ENCODE measurements at regions not wholly inside any gene's neighbourhood (a gene's known extent, or its start where the extent isn't known, plus 50 kb on each side); places are given as distances from the start of the nearest gene placed in this dataset.

DNA sequence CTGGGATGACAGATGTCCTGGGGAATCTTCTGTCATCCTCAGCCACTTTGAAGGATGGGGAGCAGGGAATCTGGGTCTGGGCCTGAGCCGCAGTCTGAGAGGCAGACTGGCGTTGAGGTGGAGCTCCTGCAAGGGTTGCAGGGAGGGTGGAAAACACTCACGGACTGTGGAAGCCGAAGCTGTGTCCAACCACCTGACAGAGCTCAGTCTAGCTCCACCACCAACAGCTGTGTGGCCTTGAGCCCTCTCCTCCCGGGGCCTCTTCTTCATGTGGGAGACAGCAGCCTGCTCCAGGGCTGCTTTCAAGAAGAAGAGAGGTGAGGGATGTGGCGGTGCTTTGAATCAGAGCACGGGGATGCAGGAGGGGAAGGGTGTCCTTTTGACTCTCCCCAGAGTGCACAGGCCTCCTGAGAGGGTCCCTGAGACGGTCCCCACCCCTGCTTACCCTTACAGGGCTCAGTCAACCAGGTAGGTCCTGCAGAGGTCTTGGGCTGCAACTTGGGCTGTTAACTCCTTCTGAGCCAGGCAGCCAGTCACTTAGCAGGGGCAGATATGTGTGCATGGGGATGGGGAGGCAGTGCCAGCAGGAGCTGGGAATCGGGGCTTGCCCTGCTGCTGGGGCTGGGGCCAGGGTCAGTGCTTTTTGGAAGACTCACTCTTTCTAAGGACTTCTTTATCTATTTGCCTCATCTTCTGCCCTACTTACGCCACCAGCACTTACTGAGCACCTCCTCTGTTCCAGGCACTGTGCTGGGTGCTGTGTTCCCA, 216.3 kb downstream of the PTPRU start:
- DNase-seq (ENCODE audit: low read depth in 2 of 2): no peak

DNA sequence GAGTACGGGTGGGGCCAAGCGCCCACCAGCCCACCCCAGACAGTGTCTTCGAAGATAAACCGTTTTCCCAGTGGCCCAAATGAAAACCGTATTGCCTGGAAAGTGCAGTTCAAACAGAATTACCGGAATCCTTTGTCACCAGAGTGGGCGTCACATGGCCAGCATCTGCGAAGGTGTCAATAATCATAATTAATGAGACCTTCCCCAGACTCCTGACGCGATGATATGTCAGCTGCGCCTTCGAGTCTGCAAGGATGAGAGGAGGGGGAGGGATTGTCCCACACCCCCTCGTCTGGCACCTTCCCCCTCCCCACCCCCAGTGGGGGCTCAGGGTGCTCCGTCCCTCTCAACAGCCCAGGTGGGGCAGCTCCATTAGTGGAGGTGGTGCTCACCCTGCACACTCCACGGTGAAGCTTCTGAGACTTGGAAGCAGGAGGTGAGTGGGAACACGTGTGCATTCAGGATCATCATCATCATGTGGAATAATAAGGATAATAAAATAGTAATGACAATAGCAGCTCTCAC, 215.1 kb downstream of the PTPRU start:
- DNase-seq (ENCODE audit: low read depth in 2 of 2): no peak

DNA sequence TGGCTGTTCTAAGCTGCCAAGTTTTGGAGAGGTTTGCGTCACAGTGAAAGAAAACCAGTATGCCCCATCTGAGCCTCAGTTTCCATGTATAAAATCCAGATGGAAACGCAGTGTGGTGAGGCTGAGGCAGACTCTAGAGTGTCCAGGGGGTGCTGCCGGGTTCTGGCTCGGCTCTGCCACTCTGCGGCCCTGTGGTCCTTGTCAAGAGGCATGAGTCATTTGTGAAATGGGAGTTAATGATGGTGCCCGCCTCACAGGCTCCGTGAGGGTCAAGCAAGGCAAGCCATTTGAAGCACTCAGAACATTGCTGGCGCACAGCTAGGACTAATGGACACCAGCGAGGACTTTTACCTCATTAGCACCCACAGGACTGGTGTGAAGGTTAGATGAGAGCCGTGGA, 214.3 kb downstream of the PTPRU start:
- DNase-seq (ENCODE audit: low read depth in 2 of 2): no peak

DNA sequence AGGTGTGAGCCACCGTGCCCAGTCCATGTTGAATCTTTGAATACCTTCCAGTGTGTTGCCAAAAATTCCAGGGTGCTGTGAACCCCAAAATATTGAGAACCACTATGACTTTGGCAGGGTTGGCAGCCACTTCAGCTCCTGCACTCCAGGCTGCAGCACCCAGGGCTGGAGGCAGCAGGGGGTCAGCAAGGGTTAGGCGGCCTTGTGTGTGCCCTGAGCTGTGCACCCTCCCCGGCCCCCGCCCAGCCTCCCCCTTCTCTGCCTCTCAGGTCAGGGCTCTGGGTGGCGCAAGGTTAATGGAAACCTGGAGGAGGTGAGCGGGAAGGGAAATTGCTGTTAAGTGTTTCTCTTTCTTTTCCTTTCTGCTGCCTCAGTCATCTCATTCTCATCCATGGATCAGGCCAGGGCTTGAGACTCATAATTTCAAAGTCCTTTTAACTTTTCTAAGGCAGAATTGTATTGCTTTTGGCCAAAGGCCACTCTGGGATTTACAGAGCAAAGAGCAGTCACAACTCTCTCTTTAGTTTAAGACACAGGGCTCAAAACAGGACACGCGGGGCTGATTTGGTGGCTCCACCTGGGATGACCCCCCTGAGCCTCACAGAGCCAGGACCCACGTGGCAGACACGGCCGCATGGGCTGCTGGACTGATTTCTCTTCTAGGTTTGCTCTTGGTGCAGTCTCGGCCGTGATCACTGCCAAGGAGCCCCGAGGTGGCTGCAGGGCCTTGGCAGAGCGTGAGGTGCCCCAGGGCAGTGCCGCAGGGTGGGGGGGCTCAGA, 212.3 kb downstream of the PTPRU start:
- DNase-seq (ENCODE audit: low read depth in 2 of 2): no peak

DNA sequence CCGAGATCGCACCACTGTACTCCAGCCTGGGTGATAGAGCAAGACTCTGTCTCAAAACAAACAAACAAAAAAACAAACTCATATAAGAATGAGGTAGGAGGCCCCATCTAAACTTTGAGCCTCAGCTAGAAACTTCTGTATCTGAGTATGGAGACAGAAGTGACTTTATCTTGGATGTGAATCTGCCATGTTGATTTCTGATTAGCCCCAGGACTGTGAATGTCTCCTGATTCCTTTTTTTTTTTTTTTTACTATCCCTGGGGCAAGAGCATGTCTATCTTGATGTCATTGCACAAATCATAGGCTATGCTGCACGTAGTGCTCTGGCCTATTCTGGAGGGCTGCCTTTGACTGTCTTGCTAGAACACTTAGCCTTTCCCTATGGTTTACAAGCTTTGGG, 211.0 kb downstream of the PTPRU start:
- no peak for DNase-seq (ENCODE audit: low read depth in 2 of 2)

DNA sequence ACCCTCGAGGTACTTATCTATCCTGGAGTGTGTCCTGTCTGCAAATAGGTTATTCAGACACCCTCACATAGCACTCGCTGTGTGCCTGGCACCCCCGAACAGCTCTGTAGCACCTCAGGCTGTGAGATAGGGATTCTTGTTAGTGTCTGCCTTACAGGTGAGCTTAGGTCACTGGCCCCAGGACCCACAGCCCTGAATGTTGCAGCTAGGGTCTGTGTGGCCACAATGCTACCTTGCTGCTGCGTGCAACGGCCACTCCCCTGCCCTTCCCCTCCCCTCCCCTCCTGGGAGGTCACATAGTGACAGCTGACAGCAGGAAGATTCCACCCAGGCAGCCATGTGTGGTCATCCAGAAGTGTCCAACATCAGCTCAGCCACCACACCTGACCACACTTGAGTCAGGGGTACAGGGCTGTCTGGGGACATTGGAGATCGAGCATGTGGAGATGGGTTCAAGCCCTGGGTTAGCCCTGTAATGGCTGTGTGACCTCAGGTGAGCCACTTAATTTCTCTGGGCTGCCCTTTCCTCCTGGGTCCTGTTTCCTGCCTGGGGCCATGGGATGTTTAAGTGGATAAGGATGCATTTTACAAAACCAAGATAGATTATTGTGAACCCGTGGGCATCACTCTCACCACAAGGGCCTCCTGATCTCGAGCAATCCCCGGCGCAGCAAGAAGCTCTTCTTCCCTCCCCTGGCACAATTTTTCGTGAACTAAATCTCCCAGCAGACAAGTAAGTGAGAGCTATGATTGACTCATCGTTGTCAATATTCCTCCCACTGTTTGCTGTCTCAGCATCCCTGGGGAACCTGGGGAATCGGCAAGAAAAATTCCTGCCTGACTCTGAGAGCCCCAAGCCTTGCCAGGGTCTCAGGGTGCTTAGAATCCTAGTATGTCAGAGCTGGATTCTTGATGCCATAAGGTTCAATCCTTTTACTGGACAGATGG, 208.7 kb downstream of the PTPRU start:
- DNase-seq (ENCODE audit: low read depth in 2 of 2): no peak

DNA sequence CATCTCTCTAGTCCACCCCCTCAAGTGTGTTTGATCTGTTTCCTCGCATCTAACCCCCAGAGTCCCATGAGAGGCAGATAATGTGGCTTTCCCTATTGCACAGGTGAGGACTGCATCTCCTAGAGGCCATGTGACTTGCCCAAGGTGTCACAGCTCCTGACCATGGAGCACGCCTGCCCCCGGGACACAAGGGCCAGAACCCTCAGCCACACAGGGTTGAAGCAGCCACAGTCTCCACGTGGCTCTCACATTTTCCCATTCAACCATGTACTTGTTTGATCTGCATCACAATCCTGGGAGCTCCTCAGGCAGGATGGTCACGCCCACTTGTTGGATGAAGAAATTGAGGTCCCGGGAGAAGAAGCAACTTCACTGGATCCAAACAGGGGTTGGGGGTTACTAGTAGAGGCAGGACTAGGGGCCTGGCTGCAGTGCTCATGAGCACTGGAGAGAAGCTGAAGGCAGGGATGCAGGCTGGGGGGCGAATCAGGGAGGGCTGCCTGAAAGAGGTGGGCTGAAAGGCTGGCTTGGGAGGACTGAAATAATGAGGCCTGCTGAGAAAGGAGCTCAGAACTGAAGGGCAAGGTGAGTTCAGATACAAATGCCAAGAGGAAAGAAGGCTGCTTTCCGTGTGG, 207.9 kb downstream of the PTPRU start:
- DNase-seq (ENCODE audit: low read depth in 2 of 2): no peak

DNA sequence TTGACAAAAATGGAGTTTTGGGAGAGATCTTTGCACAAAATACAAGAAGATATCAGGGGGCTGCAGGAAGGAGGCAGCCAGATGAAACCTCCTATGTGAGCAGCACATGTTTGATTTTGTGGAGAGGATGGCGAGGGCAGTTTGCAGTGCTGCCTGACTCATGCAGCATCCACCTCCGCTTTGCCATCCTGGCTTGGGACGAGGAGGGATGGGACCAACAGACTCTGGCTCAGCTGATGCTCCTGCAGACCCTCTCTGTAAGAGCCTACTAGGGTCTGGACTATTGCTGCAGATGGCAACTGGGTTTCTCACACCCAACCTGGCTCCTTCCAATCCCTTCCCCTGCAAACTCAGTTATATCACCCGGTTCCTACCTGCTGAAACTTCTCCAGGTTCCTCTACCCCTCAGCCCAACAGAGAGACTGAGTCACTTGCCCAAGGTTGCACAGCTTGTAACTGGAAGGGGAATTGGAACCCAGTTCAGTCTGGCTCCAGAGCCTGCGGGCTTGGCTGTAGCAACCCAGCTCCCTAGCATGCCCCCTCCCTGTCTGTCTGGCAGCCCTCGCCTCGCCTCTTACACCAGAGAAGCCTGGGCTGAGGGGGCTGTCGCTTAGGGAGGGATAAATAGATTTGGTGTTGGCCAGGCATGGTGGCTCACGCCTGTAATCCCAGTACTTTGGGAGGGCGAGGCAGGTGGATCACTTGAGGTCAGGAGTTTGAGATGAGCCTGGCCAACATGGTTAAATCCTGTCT, 205.8 kb downstream of the PTPRU start:
- no peak for DNase-seq (ENCODE audit: low read depth in 2 of 2)

DNA sequence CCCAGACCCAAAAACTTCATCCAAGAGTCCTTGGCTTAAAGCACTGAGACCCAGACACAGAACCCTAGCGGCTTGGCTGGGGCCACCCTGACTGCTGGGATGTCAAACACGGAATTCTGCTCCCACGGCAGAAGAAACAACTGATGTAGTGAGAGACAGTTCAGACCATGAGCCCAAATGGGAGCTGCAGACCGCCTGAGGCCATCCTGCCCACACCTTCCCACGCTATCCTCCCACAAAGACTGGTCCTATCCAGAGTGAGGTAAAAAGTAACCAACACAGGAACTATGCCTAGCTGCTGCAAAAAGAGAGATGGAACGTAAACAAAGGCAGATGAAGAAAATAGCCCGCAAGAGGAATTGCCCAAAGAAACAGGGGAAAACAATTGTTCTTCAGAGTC, 203.3 kb downstream of the PTPRU start:
- DNase-seq (ENCODE audit: low read depth in 2 of 2): no peak

DNA sequence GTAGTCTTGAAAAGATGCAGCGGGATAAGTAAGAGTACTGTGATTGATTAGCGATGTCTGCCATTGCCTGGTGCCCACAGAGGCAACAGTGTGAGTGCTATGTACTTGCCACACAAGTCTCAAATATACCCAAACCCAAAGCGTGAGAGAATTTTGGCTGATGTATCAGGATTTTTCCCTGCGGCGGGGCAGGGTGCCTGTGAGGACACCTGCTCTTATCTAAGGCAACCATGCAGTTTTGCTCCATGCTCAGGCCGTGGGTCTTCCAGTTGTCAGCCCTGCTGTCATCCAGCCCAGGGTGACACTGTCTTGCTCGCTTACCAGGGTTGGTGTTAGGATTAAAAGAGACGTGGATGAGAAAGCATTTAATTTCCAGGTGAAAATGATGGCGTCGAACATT, 202.7 kb downstream of the PTPRU start:
- no peak for DNase-seq (ENCODE audit: low read depth in 2 of 2)

DNA sequence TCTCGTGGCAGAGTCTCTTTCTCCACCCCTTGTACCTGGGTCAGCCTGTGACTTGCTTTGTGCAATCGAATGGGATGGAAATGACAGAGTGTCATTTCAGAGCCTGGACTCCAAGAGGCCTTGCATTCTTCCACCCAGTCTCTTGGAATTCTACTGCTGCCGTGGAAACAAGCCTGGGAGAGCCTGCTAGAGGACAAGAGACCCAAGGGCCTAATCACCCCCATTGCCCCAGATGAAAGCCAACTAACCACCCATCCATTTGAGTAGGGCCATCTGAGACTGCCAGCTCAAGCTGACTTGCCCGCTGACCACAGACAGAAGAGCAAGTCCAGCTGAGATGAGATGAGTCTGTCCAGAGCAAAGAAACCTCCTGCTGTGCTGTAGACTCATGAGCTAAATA, 201.6 kb downstream of the PTPRU start:
- DNase-seq (ENCODE audit: low read depth in 2 of 2): no peak

DNA sequence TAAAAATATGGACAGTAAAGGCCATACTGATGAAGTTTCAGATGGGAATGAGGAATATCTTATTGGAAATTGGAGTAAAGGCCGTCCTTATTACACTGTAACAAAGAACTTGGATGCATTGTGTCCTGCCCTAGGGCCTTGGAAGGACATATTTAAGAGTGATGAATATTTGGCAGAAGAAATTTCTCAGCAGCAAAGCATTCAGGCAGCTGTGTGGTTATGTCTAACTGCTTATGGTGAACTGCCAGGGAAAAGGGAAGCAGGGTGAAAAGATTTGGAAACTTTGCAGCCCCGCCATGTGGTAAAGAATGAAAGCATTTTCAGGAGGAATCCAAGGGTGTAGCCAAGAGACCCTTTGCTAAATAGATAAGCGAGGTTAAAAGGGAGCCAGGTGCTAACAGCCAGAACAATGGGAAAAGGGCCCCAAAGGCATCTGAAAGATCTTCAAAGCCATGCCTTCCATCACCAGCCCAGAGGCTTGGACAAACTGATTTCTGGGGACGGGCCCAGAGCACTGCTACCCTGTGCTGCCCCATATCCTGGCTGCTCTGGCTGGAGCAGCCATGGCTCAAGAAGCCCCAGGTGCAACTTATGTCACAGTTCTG, 200.0 kb downstream of the PTPRU start:
- DNase-seq (ENCODE audit: low read depth in 2 of 2): no peak

DNA sequence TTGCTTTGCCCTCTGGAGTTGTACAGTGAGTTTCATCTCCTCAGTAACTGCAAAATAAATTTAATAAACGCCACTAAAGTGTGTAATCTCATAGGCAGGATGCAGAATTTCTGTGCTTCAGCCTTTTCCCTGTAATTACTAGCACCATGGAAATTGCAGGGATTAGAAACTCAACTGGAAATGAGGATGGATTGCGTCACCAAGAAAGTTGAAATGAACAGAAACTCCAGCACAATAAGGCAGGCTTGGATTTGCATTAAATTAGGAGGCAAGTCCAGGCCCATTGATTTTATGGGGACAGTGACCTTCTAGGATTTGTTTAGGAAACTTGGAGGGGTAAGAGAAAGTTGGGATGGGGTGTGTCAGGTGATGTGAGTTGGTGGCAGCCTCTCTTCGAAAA, 197.5 kb downstream of the PTPRU start:
- DNase-seq (ENCODE audit: low read depth in 2 of 2): no peak

DNA sequence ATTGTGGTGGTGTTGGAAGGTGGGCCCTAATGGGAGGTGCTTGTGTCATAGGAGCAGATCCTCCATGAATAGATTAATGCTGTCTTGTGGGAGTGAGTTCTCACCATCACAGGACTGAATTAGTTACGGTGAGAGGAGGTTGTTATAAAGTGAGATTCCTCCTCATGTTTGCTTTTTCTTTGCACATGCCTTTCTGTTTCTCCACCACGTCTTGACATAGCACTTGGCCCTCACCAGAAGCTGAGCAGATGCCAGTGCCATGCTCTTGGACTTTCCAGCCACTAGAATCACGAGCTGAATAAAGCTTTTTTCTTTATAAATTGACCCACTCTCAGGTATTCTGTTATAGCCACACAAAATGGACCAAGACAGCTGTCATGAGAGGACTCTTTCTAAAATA, 194.8 kb downstream of the PTPRU start:
- no peak for DNase-seq (ENCODE audit: low read depth in 2 of 2)

DNA sequence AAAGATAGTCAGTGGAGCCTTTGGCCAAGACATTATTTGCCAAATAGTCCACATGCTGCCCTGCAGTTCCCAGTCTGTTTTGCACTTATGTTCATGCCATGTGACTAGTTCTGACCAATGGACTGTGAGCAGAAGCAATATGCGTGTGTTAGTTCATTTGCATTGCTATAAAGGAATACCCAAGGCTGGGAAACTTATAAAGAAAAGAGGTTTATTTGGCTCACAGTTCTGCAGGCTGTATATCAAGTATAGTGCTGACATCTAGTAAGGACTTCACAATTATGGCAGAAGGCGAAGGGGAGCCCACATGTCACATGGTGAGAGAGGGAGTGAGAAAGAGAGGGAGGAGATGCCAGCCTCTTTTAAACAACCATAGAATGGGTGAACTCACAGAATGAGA, 193.3 kb downstream of the PTPRU start:
- DNase-seq (ENCODE audit: low read depth in 2 of 2): no peak

DNA sequence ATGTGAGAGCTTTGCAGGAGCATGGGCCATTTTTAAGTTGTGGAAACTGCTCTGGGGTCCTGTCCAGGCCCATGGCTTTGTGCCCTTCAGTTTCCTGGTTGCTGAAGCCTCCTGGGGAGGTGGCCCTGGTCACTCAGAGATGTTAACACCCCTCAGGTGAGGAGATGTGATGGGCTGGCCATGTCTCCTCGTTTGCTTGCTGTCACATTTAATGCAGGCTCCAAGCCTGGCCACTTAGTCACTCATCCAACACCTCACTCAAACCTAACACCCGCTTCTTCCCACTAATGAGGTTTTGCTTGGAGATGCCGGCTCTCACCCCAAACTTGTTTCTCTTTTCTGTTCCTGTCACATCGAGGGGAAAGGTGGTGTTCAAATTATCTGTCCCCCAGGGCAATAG, 192.7 kb downstream of the PTPRU start:
- DNase-seq (ENCODE audit: low read depth in 2 of 2): no peak

DNA sequence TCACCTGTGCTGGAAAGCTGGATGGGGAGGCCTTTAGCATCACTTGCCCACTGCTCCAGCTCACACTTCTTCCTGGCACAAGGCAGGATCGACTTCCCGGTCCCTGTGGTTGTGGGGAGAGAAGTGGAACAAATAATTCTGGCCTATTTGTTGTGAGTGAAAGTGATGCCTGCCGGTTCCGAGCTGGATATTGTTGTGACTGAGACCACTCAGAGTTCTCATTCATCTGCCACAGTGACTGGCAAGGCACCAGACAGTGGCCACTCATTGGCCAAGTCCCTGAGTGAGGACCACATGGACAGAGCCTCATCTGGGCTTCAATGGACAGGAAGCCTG, 191.9 kb downstream of the PTPRU start:
- no peak for DNase-seq (ENCODE audit: low read depth in 2 of 2)

DNA sequence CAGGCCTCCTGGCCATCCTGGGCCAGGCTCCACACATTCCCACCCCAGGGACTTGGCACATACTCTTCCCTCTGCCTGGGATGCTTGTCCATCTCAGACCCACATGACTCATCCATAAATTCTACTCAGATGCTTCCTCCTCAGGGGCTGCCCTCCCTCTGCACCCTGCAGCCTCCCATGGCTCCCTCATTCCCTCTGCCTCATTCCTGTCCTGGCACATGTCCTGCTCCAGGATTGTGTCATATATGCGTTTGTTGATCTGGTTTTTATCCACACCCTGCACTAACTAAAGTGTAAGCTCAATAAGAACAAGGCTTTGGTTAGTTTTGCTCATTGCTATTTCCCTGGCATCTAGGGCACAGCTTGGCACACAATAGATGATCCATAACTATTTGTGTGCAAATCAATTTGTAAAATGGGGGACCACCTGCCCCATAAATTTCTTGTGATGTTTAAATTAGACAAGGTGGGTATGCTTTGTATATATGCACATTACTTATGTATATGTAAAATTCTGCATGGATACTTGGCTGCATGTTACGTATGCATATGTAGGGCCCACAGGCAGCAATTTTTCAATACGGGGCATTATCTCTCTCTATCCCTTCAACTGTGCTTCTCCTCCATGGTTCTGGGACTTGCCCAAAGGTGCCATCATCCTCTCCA, 191.4 kb downstream of the PTPRU start:
- DNase-seq (ENCODE audit: low read depth in 2 of 2): no peak

DNA sequence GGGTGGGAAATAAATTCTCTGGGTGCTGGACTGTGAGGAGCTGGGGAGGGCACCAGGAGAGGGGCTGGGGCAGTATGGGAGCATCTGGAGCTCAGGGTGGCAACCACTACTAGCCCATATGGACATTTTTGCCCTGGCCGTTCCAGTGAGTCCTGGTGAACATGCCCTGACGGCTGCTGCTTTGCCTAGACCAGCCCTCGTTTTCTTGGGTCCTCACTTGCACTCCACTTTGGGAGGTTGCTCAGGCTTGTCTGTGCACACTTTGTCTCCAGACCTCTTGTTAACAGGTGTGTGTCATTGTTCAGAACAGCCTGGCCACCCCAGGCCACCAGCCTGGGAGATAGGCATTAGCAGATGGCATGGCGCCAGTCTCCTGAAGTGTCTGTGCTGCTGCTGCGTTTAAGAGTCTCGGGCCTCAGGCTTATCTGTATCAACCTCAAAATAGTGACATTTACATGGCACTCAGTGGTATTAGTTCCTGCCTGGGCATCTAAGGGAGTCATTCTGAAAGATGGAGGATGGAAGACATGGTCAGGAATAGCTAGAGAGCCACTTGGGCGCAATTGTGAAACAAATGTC, 190.5 kb downstream of the PTPRU start:
- DNase-seq (ENCODE audit: low read depth in 2 of 2): no peak

DNA sequence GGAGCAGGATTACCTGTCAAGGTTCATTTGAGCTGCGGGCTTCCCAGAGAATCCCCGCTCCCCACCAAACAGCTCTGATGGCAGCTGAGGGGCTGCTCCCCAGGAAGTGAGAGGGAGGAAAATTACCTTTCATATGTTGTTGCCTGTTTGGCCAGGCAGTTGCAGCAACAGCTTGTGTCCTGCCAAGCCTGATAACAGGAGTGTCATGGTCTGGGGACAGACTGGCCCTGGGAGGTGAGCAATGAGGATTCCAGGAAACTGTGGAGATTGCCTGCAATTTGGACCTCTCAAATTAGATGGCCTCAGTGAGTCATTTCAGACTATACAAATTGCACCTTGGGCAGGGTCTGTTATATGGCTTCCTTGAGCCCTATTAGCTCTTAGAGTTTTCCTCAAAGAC, 189.3 kb downstream of the PTPRU start:
- no peak for DNase-seq (ENCODE audit: low read depth in 2 of 2)
